SK-N-SH (cell line): ENCODE measurements at regions not wholly inside any gene's neighbourhood (a gene's known extent, or its start where the extent isn't known, plus 50 kb on each side); places are given as distances from the start of the nearest gene placed in this dataset.

Experiments
- CTCF ChIA-PET: fragments of 300-600, 350-600 bp; formaldehyde crosslinking; extraction: SDS; loops from one replicate; lab custom pipeline; 2021; lab: Yijun Ruan, JAX
- POLR2A ChIA-PET: fragments of 350-600 bp; sonication (Branson Sonifier 250); formaldehyde crosslinking; extraction: SDS; loops from one replicate; lab custom pipeline; 2020; ENCODE audit warnings: antibody characterized with exemption, inconsistent platforms; lab: Yijun Ruan, JAX
- DNase-seq: peaks from one replicate; pipeline ENCODE4 v3.0.0; 2012
- H2AFZ ChIP-seq: fragments of 200-600 bp; sonication (generic); 2 replicates; pipeline ENCODE4 v1.8.1; 2016; ENCODE audit warnings: antibody characterized with exemption, mild to moderate bottlenecking, low read depth
- H3F3A ChIP-seq: fragments of 200-600 bp; sonication (generic); replicated peaks from 2 replicates; pipeline ENCODE3; 2016; ENCODE audit warnings: antibody characterized with exemption, mild to moderate bottlenecking; ENCODE audit not compliant: insufficient read depth
- H3K27ac ChIP-seq, 2 experiments: fragments of 200-500 bp in 1 of 2; fragments of 200-600 bp in 1 of 2; sonication (Bioruptor generic) in 1 of 2; sonication (generic), shearing (Covaris generic) in 1 of 2; 2 replicates each; pipeline versions ENCODE4 v1.5.1 to v1.6.1; 2014 to 2016; ENCODE audit warnings: low read depth in 2 of 2, inconsistent platforms in 1 of 2, low read length in 1 of 2, mild to moderate bottlenecking in 1 of 2, mixed read lengths in 1 of 2
- H3K27me3 ChIP-seq: fragments of 200-600 bp; sonication (generic), shearing (Covaris generic); 2 replicates; pipeline ENCODE4 v1.6.1; 2016; ENCODE audit warnings: mixed run types; ENCODE audit not compliant: insufficient read depth
- H3K36me3 ChIP-seq, 2 experiments: fragments of 200-500 bp in 1 of 2; fragments of 200-600 bp in 1 of 2; sonication (Bioruptor generic) in 1 of 2; sonication (generic) in 1 of 2; replicated peaks in 1 of 2; 2 replicates each; pipeline versions ENCODE3 to v1.5.1; 2014 to 2016; ENCODE audit warnings: low read length in 1 of 2, mild to moderate bottlenecking in 1 of 2; ENCODE audit not compliant: insufficient read depth in 2 of 2, control insufficient read depth in 1 of 2
- H3K4me1 ChIP-seq, 2 experiments: fragments of 200-500 bp in 1 of 2; fragments of 200-600 bp in 1 of 2; sonication (Bioruptor generic) in 1 of 2; sonication (generic), shearing (Covaris generic) in 1 of 2; 2 replicates each; pipeline versions ENCODE4 v1.5.1 to v1.6.1; 2014 to 2016; ENCODE audit warnings: low read depth in 1 of 2, low read length in 1 of 2, mixed run types in 1 of 2; ENCODE audit not compliant: insufficient read depth in 2 of 2, control insufficient read depth in 1 of 2
- H3K4me2 ChIP-seq: fragments of 200-600 bp; sonication (generic), shearing (Covaris generic); 2 replicates; pipeline ENCODE4 v1.6.1; 2017; ENCODE audit warnings: mixed run types
- H3K4me3 ChIP-seq, 2 experiments: fragments of 200-500 bp in 1 of 2; fragments of 200-600 bp in 1 of 2; sonication (Bioruptor generic) in 1 of 2; sonication (generic), shearing (Covaris generic) in 1 of 2; 2 replicates each; pipeline versions ENCODE4 v1.5.1 to v1.8.1; 2014 to 2016; ENCODE audit warnings: low read depth in 2 of 2, inconsistent platforms in 1 of 2, low read length in 1 of 2, mild to moderate bottlenecking in 1 of 2, mixed read lengths in 1 of 2, moderate library complexity in 1 of 2
- H3K79me2 ChIP-seq: fragments of 200-600 bp; sonication (generic); 2 replicates; pipeline ENCODE4 v1.8.1; 2017; ENCODE audit warnings: mild to moderate bottlenecking; ENCODE audit not compliant: insufficient read depth
- H3K9ac ChIP-seq: fragments of 200-600 bp; sonication (generic); 2 replicates; pipeline ENCODE4 v1.6.1; 2017; ENCODE audit warnings: mixed run types
- H3K9me2 ChIP-seq: fragments of 200-600 bp; sonication (generic); 2 replicates; pipeline ENCODE4 v1.6.1; 2017; ENCODE audit warnings: mixed run types
- H3K9me3 ChIP-seq: fragments of 200-600 bp; sonication (generic); 2 replicates; pipeline ENCODE4 v1.6.1; 2017; ENCODE audit warnings: mixed run types, mild to moderate bottlenecking, moderate library complexity
- H4K20me1 ChIP-seq: fragments of 200-600 bp; sonication (generic); 2 replicates; pipeline ENCODE4 v1.6.1; 2017; ENCODE audit warnings: mild to moderate bottlenecking, mixed run types; ENCODE audit not compliant: insufficient read depth
- CTCF ChIP-seq: fragments of 200-600 bp; sonication (generic); IDR thresholded peaks from 2 replicates; pipeline ENCODE4 v1.6.1; 2017; ENCODE audit warnings: antibody characterized with exemption, mild to moderate bottlenecking, moderate library complexity
- EZH2phosphoT487 ChIP-seq: fragments of 200-600 bp; sonication (generic); IDR thresholded peaks from 2 replicates; pipeline ENCODE4 v1.6.1; 2017; ENCODE audit warnings: low read depth, mixed run types, mild to moderate bottlenecking, antibody characterized with exemption, moderate library complexity, borderline replicate concordance
- FOSL2 ChIP-seq: IDR thresholded peaks from 2 replicates; pipeline ENCODE4 v1.4.0; 2012; ENCODE audit warnings: low read depth, mild to moderate bottlenecking, moderate library complexity, borderline replicate concordance
- FOXM1 ChIP-seq: IDR thresholded peaks from 2 replicates; pipeline ENCODE4 v1.4.0; 2012; ENCODE audit warnings: low read depth, mild to moderate bottlenecking
- GATA2 ChIP-seq: sonication (generic); formaldehyde crosslinking; IDR thresholded peaks from 2 replicates; pipeline ENCODE4 v1.5.0; 2020; ENCODE audit warnings: mild to moderate bottlenecking, missing genetic modification reagents
- MAX ChIP-seq: IDR thresholded peaks from 2 replicates; pipeline ENCODE4 v1.4.0; 2012; ENCODE audit warnings: low read depth
- MEF2A ChIP-seq: IDR thresholded peaks from 2 replicates; pipeline ENCODE4 v1.4.0; 2012; ENCODE audit warnings: low read depth, borderline replicate concordance
- PBX3 ChIP-seq: IDR thresholded peaks from 2 replicates; pipeline ENCODE4; 2012
- POLR2AphosphoS5 ChIP-seq: IDR thresholded peaks from 2 replicates; pipeline ENCODE4 v1.6.1; 2012; ENCODE audit warnings: low read depth, low read length
- RFX5 ChIP-seq: IDR thresholded peaks from 2 replicates; pipeline ENCODE4 v1.6.1; 2012; ENCODE audit warnings: mild to moderate bottlenecking, improper control_type of control experiment, low read length
- RXRA ChIP-seq: IDR thresholded peaks from 2 replicates; pipeline ENCODE4 v1.4.0; 2012; ENCODE audit warnings: low read depth, mild to moderate bottlenecking, borderline replicate concordance
- USF2 ChIP-seq: fragments of 150-350 bp; IDR thresholded peaks from 2 replicates; pipeline ENCODE4 v1.6.1; 2017; ENCODE audit warnings: antibody characterized with exemption, low read length, low read depth, borderline replicate concordance
- WGBS: methylation state at CpG from one replicate; pipeline ENCODE4 v1.1.6; 2017; ENCODE audit warnings: low lambda C conversion rate; 5-methylcytosine and 5-hydroxymethylcytosine counted together

GRCh38 chr3:24999357-24999756, 428.7 kb upstream of the RARB start:
- H2AFZ ChIP-seq, result no peak overlapping the region
- H3K4me3 ChIP-seq, result no peak overlapping the region
- no peaks in the 10 kb centered on the region for H3K36me3 ChIP-seq
- no peaks in the 10 kb centered on the region for H3F3A ChIP-seq
- no peaks in the 10 kb centered on the region for H3K27me3 ChIP-seq
- TF ChIP-seq MEF2A, result no peak
- no peak for TF ChIP-seq GATA2
- TF ChIP-seq CTCF, result no peak
- TF ChIP-seq POLR2AphosphoS5, result no peak
- ChIA-PET CTCF (no interaction called here), POLR2A (no interaction called here)
- H3K4me2 ChIP-seq, result no peak overlapping the region
- H3K4me1 ChIP-seq, result no peaks in the 10 kb centered on the region
- no peak for DNase-seq
- H3K79me2 ChIP-seq, result no peaks in the 10 kb centered on the region
- no peaks in the 10 kb centered on the region for H4K20me1 ChIP-seq
- WGBS, result 15% methylated on average over 2 of the region's 2 CpGs
- no peak overlapping the region for H3K9ac ChIP-seq
- no peak overlapping the region for H3K27ac ChIP-seq
- no peaks in the 10 kb centered on the region for H3K9me3 ChIP-seq
- H3K9me2 ChIP-seq, result no peaks in the 10 kb centered on the region

GRCh38 chr3:25000971-25001591, 427.0 kb upstream of the RARB start:
- TF ChIP-seq RXRA (no peak), RFX5 (no peak), EZH2phosphoT487 (no peak), FOXM1 (no peak)
- H3K4me1 ChIP-seq, result no peaks in the 10 kb centered on the region
- H2AFZ ChIP-seq, result no peak overlapping the region
- H3F3A ChIP-seq, result no peaks in the 10 kb centered on the region
- CTCF ChIA-PET, result interaction anchor here (1.4 kb wide), 1 partner anchor 227 kb away, joined by 4 read pairs; no protein-coding TSS in a partner anchor
- no peaks in the 10 kb centered on the region for H3K9me3 ChIP-seq
- no peak for DNase-seq
- no peaks in the 10 kb centered on the region for H3K27me3 ChIP-seq
- H3K4me3 ChIP-seq, result no peak overlapping the region
- 70% methylated on average over 1 of the region's 1 CpG for WGBS
- no peaks in the 10 kb centered on the region for H3K9me2 ChIP-seq
- H3K4me2 ChIP-seq, result no peak overlapping the region
- H4K20me1 ChIP-seq, result no peaks in the 10 kb centered on the region
- H3K27ac ChIP-seq, result no peak overlapping the region
- no peaks in the 10 kb centered on the region for H3K79me2 ChIP-seq
- no peak overlapping the region for H3K9ac ChIP-seq
- no peaks in the 10 kb centered on the region for H3K36me3 ChIP-seq
- POLR2A ChIA-PET, result no interaction called here

GRCh38 chr3:25002052-25002451, 426.0 kb upstream of the RARB start:
- no peak overlapping the region for H3K27ac ChIP-seq
- DNase-seq, result no peak
- H3K4me2 ChIP-seq, result no peak overlapping the region
- TF ChIP-seq FOXM1 (no peak), MEF2A (no peak), FOSL2 (no peak), PBX3 (no peak), USF2 (no peak), MAX (no peak)
- TF ChIP-seq, all 33 proteins: peak for 0
- H3K27me3 ChIP-seq, result no peaks in the 10 kb centered on the region
- no peaks in the 10 kb centered on the region for H3K4me1 ChIP-seq
- H3K79me2 ChIP-seq, result no peaks in the 10 kb centered on the region
- no peaks in the 10 kb centered on the region for H3F3A ChIP-seq
- no peak overlapping the region for H3K4me3 ChIP-seq
- POLR2A ChIA-PET, result no interaction called here
- H4K20me1 ChIP-seq, result no peaks in the 10 kb centered on the region
- no peaks in the 10 kb centered on the region for H3K36me3 ChIP-seq
- WGBS, result 17% methylated on average over 2 of the region's 2 CpGs
- H3K9ac ChIP-seq, result no peak overlapping the region
- CTCF ChIA-PET, result interaction anchor here (1.4 kb wide), 1 partner anchor 228 kb away, joined by 4 read pairs; no protein-coding TSS in a partner anchor
- H3K9me3 ChIP-seq, result no peaks in the 10 kb centered on the region
- H3K9me2 ChIP-seq, result no peaks in the 10 kb centered on the region
- H2AFZ ChIP-seq, result no peak overlapping the region
